K562 (cell line): ENCODE measurements at regions not wholly inside any gene's neighbourhood (a gene's known extent, or its start where the extent isn't known, plus 50 kb on each side); places are given as distances from the start of the nearest gene placed in this dataset.
A peak's percentile ranks its signal among the peaks of the same experiment; 100 is the strongest.

Source experiments
- ATAC-seq: fragments of 200-7000 bp; cut with Tn5 transposase; 3 replicates; pipeline ENCODE4 v1.9.1; 2020; ENCODE audit warnings: moderate library complexity
- BruUV-seq: library from RNA; stranded (reverse); fragments of 400-500 nt; replicated peaks from 2 replicates; lab custom pipeline; 2021; lab: Mats Ljungman, UMichigan
- CTCF ChIA-PET: fragments of 300-600 bp; formaldehyde crosslinking; extraction: SDS; loops from one replicate; lab custom pipeline; 2021; ENCODE audit warnings: low intra/inter-chr PET ratio; lab: Yijun Ruan, JAX
- POLR2A ChIA-PET: fragments of 300-600, 350-650 bp; sonication (Branson Sonifier 250); formaldehyde crosslinking; extraction: SDS; loops from one replicate; lab custom pipeline; 2021; ENCODE audit warnings: antibody characterized with exemption, inconsistent platforms; lab: Yijun Ruan, JAX
- DNase-seq, 4 experiments: peaks; one replicate each; pipeline versions ENCODE4 v3.0.0 to v3.0.0-alpha.2; 2011 to 2018; ENCODE audit warnings: low spot score in 3 of 4, mixed read lengths in 3 of 4; ENCODE audit errors: extremely low read depth in 1 of 4
- FAIRE-seq: peaks from 2 replicates; lab custom pipeline; 2011; peaks lifted over from hg19 to GRCh38; lab: Jason Lieb, UNC
- H2AFZ ChIP-seq: 2 replicates; pipeline ENCODE4 v1.6.0; 2011; ENCODE audit warnings: low read depth, low read length, control low read depth, inconsistent platforms
- H3K27ac ChIP-seq: fragments of 200-600 bp; 3 replicates; pipeline ENCODE4 v1.8.0; 2011; ENCODE audit warnings: low read depth, mild to moderate bottlenecking, control low read depth, inconsistent platforms, low read length, moderate library complexity, mixed read lengths; ENCODE audit errors: extremely low read depth
- H3K27me3 ChIP-seq, 2 experiments: fragments of 300-600 bp in 1 of 2; 2 replicates in 1 of 2; 3 replicates in 1 of 2; pipeline versions ENCODE4 v1.6.0 to v1.8.0; 2011; ENCODE audit warnings: inconsistent platforms in 2 of 2, low read length in 2 of 2, mild to moderate bottlenecking in 1 of 2, mixed read lengths in 1 of 2, moderate library complexity in 1 of 2; ENCODE audit not compliant: control insufficient read depth in 2 of 2, insufficient read depth in 2 of 2
- H3K36me3 ChIP-seq: fragments of 300-600 bp; 3 replicates; pipeline ENCODE4 v1.8.0; 2011; ENCODE audit warnings: mild to moderate bottlenecking, low read length, inconsistent platforms; ENCODE audit not compliant: control insufficient read depth, insufficient read depth
- H3K4me1 ChIP-seq, 2 experiments: fragments of 200-600 bp in 1 of 2; replicated peaks in 1 of 2; 2 replicates in 1 of 2; 3 replicates in 1 of 2; pipeline versions ENCODE4 v1.5.1 to v1.8.0; 2011; ENCODE audit warnings: inconsistent platforms in 2 of 2, low read length in 2 of 2, mild to moderate bottlenecking in 1 of 2, mixed read lengths in 1 of 2, moderate library complexity in 1 of 2; ENCODE audit not compliant: control insufficient read depth in 2 of 2, insufficient read depth in 2 of 2
- H3K4me2 ChIP-seq: 2 replicates; pipeline ENCODE4 v1.6.1; 2011; ENCODE audit warnings: low read length, control low read depth, inconsistent platforms, mixed read lengths; ENCODE audit not compliant: insufficient read depth
- H3K4me3 ChIP-seq: fragments of 200-600 bp; sonication (generic), shearing (Covaris generic); 2 replicates; pipeline ENCODE4 v1.5.1; 2016; ENCODE audit warnings: control low read depth, inconsistent platforms
- H3K79me2 ChIP-seq: fragments of 200-600 bp; 3 replicates; pipeline ENCODE4 v1.8.0; 2011; ENCODE audit warnings: low read length, inconsistent platforms; ENCODE audit not compliant: control insufficient read depth, insufficient read depth
- H3K9ac ChIP-seq, 2 experiments: 2 replicates each; pipeline versions ENCODE4 v1.6.0 to v1.6.1; 2011; ENCODE audit warnings: low read depth in 2 of 2, low read length in 2 of 2, control low read depth in 1 of 2, inconsistent platforms in 1 of 2, mild to moderate bottlenecking in 1 of 2, mixed read lengths in 1 of 2; ENCODE audit not compliant: insufficient read depth in 1 of 2
- H3K9me1 ChIP-seq: one replicate; pipeline ENCODE4 v1.6.0; 2011; ENCODE audit warnings: inconsistent platforms, mild to moderate bottlenecking, low read length, moderate library complexity; ENCODE audit not compliant: control insufficient read depth, insufficient read depth
- H3K9me3 ChIP-seq: replicated peaks from 2 replicates; pipeline ENCODE4 v1.5.1; 2011; ENCODE audit warnings: low read depth, low read length, inconsistent platforms; ENCODE audit not compliant: control insufficient read depth, insufficient read depth
- H4K20me1 ChIP-seq: replicated peaks from 2 replicates; pipeline ENCODE4 v1.6.1; 2011; ENCODE audit warnings: low read length, inconsistent platforms, mixed read lengths; ENCODE audit not compliant: control insufficient read depth, insufficient read depth
- C11orf30 ChIP-seq: fragments of 450-650 bp; IDR thresholded peaks from 2 replicates; pipeline ENCODE4 v1.6.1; 2016; ENCODE audit warnings: low read depth, mild to moderate bottlenecking
- CBFA2T3 ChIP-seq: fragments of 450-650 bp; IDR thresholded peaks from 2 replicates; pipeline ENCODE4 v1.6.1; 2017
- ESRRB ChIP-seq: fragments of 250-450 bp; sonication (Bioruptor Pico); IDR thresholded peaks from 2 replicates; pipeline ENCODE4 v1.5.0; 2020; ENCODE audit warnings: mild to moderate bottlenecking, moderate library complexity, borderline replicate concordance
- KDM2B ChIP-seq: fragments of 250-450 bp; sonication (Bioruptor Pico); IDR thresholded peaks from 2 replicates; pipeline ENCODE4 v1.8.0; 2021; ENCODE audit warnings: mild to moderate bottlenecking, moderate library complexity
- MAFF ChIP-seq: IDR thresholded peaks from 2 replicates; pipeline ENCODE4 v1.6.1; 2012; ENCODE audit warnings: low read length, improper control_type of control experiment
- MAFG ChIP-seq: fragments of 450-650 bp; conservative IDR thresholded peaks from 2 replicates; pipeline ENCODE4 v1.6.1; 2016; ENCODE audit warnings: missing genetic modification characterization, missing compliant biosample characterization
- MAFK ChIP-seq: IDR thresholded peaks from 2 replicates; pipeline ENCODE4 v1.6.1; 2011; ENCODE audit warnings: low read length, improper control_type of control experiment
- MBD2 ChIP-seq: sonication (generic); IDR thresholded peaks from 2 replicates; pipeline ENCODE4 v1.6.1; 2016; ENCODE audit warnings: low read depth, borderline replicate concordance
- ZNF316 ChIP-seq: fragments of 450-650 bp; IDR thresholded peaks from 2 replicates; pipeline ENCODE4 v1.6.1; 2016
- WGBS: fragments of 100-300 bp; shearing (Covaris generic); methylation state at CpG from one replicate; pipeline ENCODE4 v1.1.6; 2016; ENCODE audit warnings: low coverage, mixed read lengths; ENCODE audit not compliant: insufficient coverage; ENCODE audit errors: missing lambda C conversion rate; 5-methylcytosine and 5-hydroxymethylcytosine counted together
- in situ Hi-C: fragments of 300-500 bp; cut with MboI; formaldehyde crosslinking; loops from 4 replicates; pipeline ENCODE4 v1.15.0; 2018; ENCODE audit warnings: inconsistent platforms, mixed read lengths
- intact Hi-C: fragments of 100-400 bp; cut with micrococcal nuclease; formaldehyde crosslinking; loops from 2 replicates; pipeline ENCODE4 v1.14.2; 2022

GRCh38 chr4:34323549-34324320, 1920.6 kb downstream of the ARAP2 start:
- no peak overlapping the region for H3K27ac ChIP-seq
- DNase-seq = no peak
- no peak overlapping the region for H3K4me3 ChIP-seq
- no peaks in the 10 kb centered on the region for H3K27me3 ChIP-seq
- CTCF ChIA-PET = no interaction called here
- FAIRE-seq = no peak
- no peaks in the 10 kb centered on the region for H3K9me1 ChIP-seq
- no peaks in the 10 kb centered on the region for H3K79me2 ChIP-seq
- H3K9me3 ChIP-seq = no peaks in the 10 kb centered on the region
- H3K4me1 ChIP-seq = no peaks in the 10 kb centered on the region
- no peaks in the 10 kb centered on the region for H3K36me3 ChIP-seq
- POLR2A ChIA-PET = interaction anchor here (0.6 kb wide), 1 partner anchor 329 kb away, joined by 3 read pairs; no protein-coding TSS in a partner anchor
- ATAC-seq = no peak
- intact Hi-C loops = no loop called here
- peak; percentile 16; the same call in 1 of the 2 replicates for TF ChIP-seq CBFA2T3
- no peak for TF ChIP-seq ESRRB (CRISPR knock-in tag)
- H3K4me2 ChIP-seq = no peak overlapping the region
- no peaks in the 10 kb centered on the region for H4K20me1 ChIP-seq
- no TSS peak for BruUV-seq
- 0% methylated on average over 1 of the region's 1 CpG for WGBS
- no peak overlapping the region for H2AFZ ChIP-seq
- H3K9ac ChIP-seq = no peak overlapping the region
- in situ Hi-C loops = no loop called here

- H3K4me2 ChIP-seq = no peak overlapping the region
- no peaks in the 10 kb centered on the region; a peak in 1 of 5 replicates for H3K4me1 ChIP-seq
- no peak for DNase-seq
- POLR2A ChIA-PET = no interaction called here
- ATAC-seq = no peak
- intact Hi-C loops (no loop called here), in situ Hi-C loops (no loop called here)
- CTCF ChIA-PET = no interaction called here
- H3K27ac ChIP-seq = no peak overlapping the region
- WGBS = 14% methylated on average over 1 of the region's 1 CpG
- H3K4me3 ChIP-seq = no peak overlapping the region
- H3K27me3 ChIP-seq = no peaks in the 10 kb centered on the region
- no TSS peak for BruUV-seq
- no peak overlapping the region for H3K9ac ChIP-seq
- FAIRE-seq = no peak
- no peak overlapping the region for H2AFZ ChIP-seq
- H3K36me3 ChIP-seq = no peaks in the 10 kb centered on the region
- H3K9me3 ChIP-seq = no peaks in the 10 kb centered on the region
- H3K9me1 ChIP-seq = no peaks in the 10 kb centered on the region
- no peaks in the 10 kb centered on the region for H4K20me1 ChIP-seq
- H3K79me2 ChIP-seq = peaks cover 18% of the 10 kb centered on the region
- TF ChIP-seq ZNF316 (peak; percentile 71), MBD2 (no peak), C11orf30 (peak; percentile 36; the same call in 1 of the 2 replicates), MAFG (tag) (peak; percentile 48; the same call in 1 of the 2 replicates), MAFF (peak; percentile 48), KDM2B (CRISPR knock-in tag) (no peak), MAFK (peak; percentile 41; the same call in 1 of the 2 replicates)
These were observed 1915.4 kb downstream of the ARAP2 start for GRCh38 chr4:34328939-34329338.
